ENCODE measurements at regions not wholly inside any gene's neighbourhood (a gene's known extent, or its start where the extent isn't known, plus 50 kb on each side); places are given as distances from the start of the nearest gene placed in this dataset.

DNA sequence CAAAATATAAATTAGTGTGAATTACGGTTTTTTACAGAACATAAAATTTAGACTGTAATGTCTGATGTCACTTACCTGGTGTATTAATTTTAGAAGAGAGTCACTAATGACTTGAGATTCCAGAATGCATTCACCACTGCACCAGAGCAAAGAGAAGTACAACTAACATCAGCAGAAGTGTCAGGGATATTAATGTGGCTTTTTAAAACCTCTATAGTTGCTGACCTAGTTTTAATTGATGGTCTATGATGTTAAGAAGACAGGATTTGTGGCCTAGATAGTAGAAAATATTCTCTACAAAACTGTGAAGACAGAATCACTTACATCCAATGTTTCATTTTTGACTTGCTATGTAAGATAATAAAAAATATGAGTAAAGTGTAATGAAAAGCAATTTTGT lies 1181.6 kb downstream of the RAPGEF2 start:
- H3K27me3 ChIP-seq (ENCODE audit: insufficient read depth in 3 of 3, low read length in 2 of 3) = no peaks in the 10 kb centered on the region
- no peaks in the 10 kb centered on the region for H3K4me1 ChIP-seq
- DNase-seq (no peak), ATAC-seq (no peak)
- H3K4me3 ChIP-seq = no peak overlapping the region
- intact Hi-C loops (cut with DNase I) = no loop called here
- no peak overlapping the region for H3K27ac ChIP-seq
- H3K9me3 ChIP-seq = peaks cover 7% of the 10 kb centered on the region
- 89 to 94% (median 94%) methylated on average over 1 of the region's 1 CpG for WGBS, 3 donors
- H3K36me3 ChIP-seq (ENCODE audit: insufficient read depth in 1 of 2, low read depth in 1 of 2) = no peaks in the 10 kb centered on the region
- TF ChIP-seq, protein P1, sequence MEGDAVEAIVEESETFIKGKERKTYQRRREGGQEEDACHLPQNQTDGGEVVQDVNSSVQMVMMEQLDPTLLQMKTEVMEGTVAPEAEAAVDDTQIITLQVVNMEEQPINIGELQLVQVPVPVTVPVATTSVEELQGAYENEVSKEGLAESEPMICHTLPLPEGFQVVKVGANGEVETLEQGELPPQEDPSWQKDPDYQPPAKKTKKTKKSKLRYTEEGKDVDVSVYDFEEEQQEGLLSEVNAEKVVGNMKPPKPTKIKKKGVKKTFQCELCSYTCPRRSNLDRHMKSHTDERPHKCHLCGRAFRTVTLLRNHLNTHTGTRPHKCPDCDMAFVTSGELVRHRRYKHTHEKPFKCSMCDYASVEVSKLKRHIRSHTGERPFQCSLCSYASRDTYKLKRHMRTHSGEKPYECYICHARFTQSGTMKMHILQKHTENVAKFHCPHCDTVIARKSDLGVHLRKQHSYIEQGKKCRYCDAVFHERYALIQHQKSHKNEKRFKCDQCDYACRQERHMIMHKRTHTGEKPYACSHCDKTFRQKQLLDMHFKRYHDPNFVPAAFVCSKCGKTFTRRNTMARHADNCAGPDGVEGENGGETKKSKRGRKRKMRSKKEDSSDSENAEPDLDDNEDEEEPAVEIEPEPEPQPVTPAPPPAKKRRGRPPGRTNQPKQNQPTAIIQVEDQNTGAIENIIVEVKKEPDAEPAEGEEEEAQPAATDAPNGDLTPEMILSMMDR (IDR thresholded peaks at IDR 0.05) = no peak

DNA sequence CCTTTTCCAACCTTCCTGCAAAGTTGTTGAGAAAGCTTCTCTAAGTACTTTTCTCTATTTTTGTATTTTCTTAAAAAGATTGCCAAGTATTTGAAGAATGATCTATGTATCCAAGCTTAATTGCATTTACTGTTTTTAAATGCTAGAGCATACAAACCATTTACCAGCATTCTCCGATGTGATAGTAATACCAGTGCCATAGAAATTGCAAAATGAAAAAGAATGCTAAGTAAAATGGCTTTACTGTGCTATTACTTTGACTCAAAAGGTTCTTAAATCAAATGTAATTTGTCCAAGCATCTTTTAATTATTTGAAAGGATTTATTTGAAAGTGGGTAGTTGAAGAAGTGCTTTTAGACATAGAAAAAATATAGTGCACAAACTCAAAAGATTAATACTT lies 1183.2 kb downstream of the RAPGEF2 start:
- Histone ChIP-seq H3K36me3 (ENCODE audit: insufficient read depth in 1 of 2, low read depth in 1 of 2) (no peaks in the 10 kb centered on the region), H3K27me3 (ENCODE audit: insufficient read depth in 3 of 3, low read length in 2 of 3) (no peaks in the 10 kb centered on the region), H3K4me1 (no peaks in the 10 kb centered on the region), H3K4me3 (no peak overlapping the region), H3K27ac (no peak overlapping the region), H3K9me3 (peaks cover 7% of the 10 kb centered on the region)
- TF ChIP-seq, protein P1 (IDR thresholded peaks at IDR 0.05) = no peak
- DNase-seq (no peak), ATAC-seq (no peak)
- 0 to 73% (median 0%) methylated on average over 1 of the region's 1 CpG for WGBS, 3 donors
- intact Hi-C loops (cut with DNase I) = no loop called here

DNA sequence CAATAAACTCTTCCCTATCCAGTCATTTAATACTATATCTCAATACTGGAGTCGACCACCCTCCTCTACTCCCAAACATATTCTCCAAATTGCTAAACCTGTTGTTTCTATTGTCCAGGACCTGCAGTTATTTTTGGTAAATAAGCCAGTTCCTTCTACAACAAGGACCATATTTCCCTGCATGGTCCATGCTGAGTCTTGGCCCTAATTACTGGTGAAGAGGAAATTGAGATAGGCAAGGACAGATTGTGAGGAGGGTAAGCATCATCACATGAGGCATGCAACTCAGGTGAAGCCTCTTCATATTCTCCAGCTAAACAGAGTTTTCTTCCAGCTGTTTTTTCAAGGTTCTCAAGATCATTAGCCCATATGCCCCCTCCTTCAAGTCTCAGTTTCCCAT lies 1193.6 kb downstream of the RAPGEF2 start:
- no peaks in the 10 kb centered on the region for H3K9me3 ChIP-seq
- intact Hi-C loops (cut with DNase I) = no loop called here
- no peaks in the 10 kb centered on the region for H3K27me3 ChIP-seq (ENCODE audit: insufficient read depth in 3 of 3, low read length in 2 of 3)
- H3K36me3 ChIP-seq (ENCODE audit: insufficient read depth in 1 of 2, low read depth in 1 of 2) = no peaks in the 10 kb centered on the region
- H3K4me1 ChIP-seq = no peaks in the 10 kb centered on the region
- no peak overlapping the region for H3K27ac ChIP-seq
- no peak overlapping the region for H3K4me3 ChIP-seq
- ATAC-seq = no peak
- 77 to 81% (median 80%) methylated on average over 1 of the region's 1 CpG for WGBS, 3 donors
- no peak for DNase-seq
- TF ChIP-seq, protein P1 (IDR thresholded peaks at IDR 0.05) = no peak

DNA sequence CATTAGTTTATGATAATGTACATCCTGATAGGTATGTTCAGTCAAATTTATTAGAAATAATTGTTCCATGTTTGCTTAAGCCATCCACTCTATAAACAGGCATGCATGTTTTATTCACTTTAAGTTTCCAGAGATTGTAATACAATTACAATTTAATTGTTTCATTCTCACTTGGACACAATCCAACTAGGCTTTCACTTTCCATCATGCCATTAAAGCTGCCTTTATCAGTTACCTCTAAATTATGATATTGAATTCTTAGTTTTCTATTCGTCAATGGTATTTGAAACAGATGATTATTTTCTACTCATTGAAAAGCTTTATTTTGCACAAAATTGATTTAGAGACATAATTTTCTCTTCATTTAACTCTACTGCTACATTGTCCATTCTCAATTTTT lies 1196.3 kb downstream of the RAPGEF2 start:
- no peak overlapping the region for H3K27ac ChIP-seq
- intact Hi-C loops (cut with DNase I) = no loop called here
- no peaks in the 10 kb centered on the region for H3K4me1 ChIP-seq
- TF ChIP-seq, protein P1 (IDR thresholded peaks at IDR 0.05) = no peak
- no peaks in the 10 kb centered on the region for H3K9me3 ChIP-seq
- no peak overlapping the region for H3K4me3 ChIP-seq
- ATAC-seq = no peak
- 78 to 83% (median 80%) methylated on average over 1 of the region's 1 CpG for WGBS, 3 donors
- DNase-seq = no peak
- no peaks in the 10 kb centered on the region for H3K36me3 ChIP-seq (ENCODE audit: insufficient read depth in 1 of 2, low read depth in 1 of 2)
- no peaks in the 10 kb centered on the region for H3K27me3 ChIP-seq (ENCODE audit: insufficient read depth in 3 of 3, low read length in 2 of 3)

DNA sequence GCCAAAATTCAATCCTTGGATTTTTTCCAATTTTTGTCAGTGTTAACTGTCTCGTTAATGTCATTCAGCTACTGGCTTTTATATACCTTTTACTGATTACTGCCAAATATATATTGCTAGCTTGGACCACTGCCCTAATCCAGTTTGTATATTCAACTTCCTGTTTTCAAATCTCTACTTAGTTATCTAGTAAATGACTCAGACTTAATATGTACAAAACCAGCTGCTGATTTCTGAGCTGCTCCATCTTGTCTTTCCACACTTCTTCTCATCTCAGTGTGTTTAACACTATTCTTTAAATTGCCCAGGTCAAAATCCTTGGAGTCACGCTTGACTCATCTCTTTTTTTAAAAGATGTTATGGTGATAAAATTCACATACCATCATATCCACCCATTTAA lies 1196.7 kb downstream of the RAPGEF2 start:
- 63 to 72% (median 70%) methylated on average over 2 of the region's 2 CpGs for WGBS, 3 donors
- Histone ChIP-seq H3K27ac (no peak overlapping the region), H3K27me3 (ENCODE audit: insufficient read depth in 3 of 3, low read length in 2 of 3) (no peaks in the 10 kb centered on the region), H3K4me3 (no peak overlapping the region), H3K9me3 (no peaks in the 10 kb centered on the region), H3K36me3 (ENCODE audit: insufficient read depth in 1 of 2, low read depth in 1 of 2) (no peaks in the 10 kb centered on the region), H3K4me1 (no peaks in the 10 kb centered on the region)
- ATAC-seq (no peak), DNase-seq (no peak)
- TF ChIP-seq, protein P1 (IDR thresholded peaks at IDR 0.05) = no peak
- intact Hi-C loops (cut with DNase I) = no loop called here
